GM23338 (cell line): ENCODE measurements at regions not wholly inside any gene's neighbourhood (a gene's known extent, or its start where the extent isn't known, plus 50 kb on each side); places are given as distances from the start of the nearest gene placed in this dataset.
"Not testable (repeated sequence)": the region's sequence is repeated elsewhere in the genome, so short reads cannot be mapped to it uniquely, and the experiment has no call there.

Source experiments
- ATAC-seq: fragments of 200-7000 bp; cut with Tn5 transposase; 3 replicates; pipeline ENCODE4 v1.9.1; 2020
- DNase-seq: peaks from one replicate; pipeline ENCODE4 v3.0.0-alpha.2; 2015; ENCODE audit warnings: low spot score
- H2AFZ ChIP-seq: fragments of 200-600 bp; sonication (generic); 2 replicates; pipeline ENCODE4 v1.8.0; 2016; ENCODE audit warnings: antibody characterized with exemption, mild to moderate bottlenecking, moderate library complexity
- H3F3A ChIP-seq: fragments of 200-600 bp; sonication (generic); replicated peaks from 2 replicates; pipeline ENCODE4 v1.8.0; 2017; ENCODE audit warnings: antibody characterized with exemption, mixed run types, low read depth
- H3K27ac ChIP-seq: fragments of 200-600 bp; sonication (generic); 2 replicates; pipeline ENCODE4 v1.6.1; 2016; ENCODE audit warnings: low read depth
- H3K27me3 ChIP-seq: fragments of 200-600 bp; sonication (generic); 2 replicates; pipeline ENCODE4 v1.8.0; 2016; ENCODE audit warnings: mild to moderate bottlenecking, mixed run types, moderate library complexity; ENCODE audit not compliant: insufficient read depth
- H3K36me3 ChIP-seq: fragments of 200-600 bp; sonication (generic); 2 replicates; pipeline ENCODE4 v1.8.0; 2016; ENCODE audit warnings: mild to moderate bottlenecking; ENCODE audit not compliant: insufficient read depth
- H3K4me1 ChIP-seq: fragments of 200-600 bp; sonication (generic); 2 replicates; pipeline ENCODE4 v1.8.0; 2016; ENCODE audit warnings: mild to moderate bottlenecking, moderate library complexity; ENCODE audit not compliant: insufficient read depth
- H3K4me2 ChIP-seq: fragments of 200-600 bp; sonication (generic); 2 replicates; pipeline ENCODE4 v1.7.1; 2017; ENCODE audit warnings: mixed run types
- H3K4me3 ChIP-seq: fragments of 200-600 bp; sonication (generic); 2 replicates; pipeline ENCODE4 v1.6.1; 2016; ENCODE audit warnings: mixed run types
- H3K79me2 ChIP-seq: fragments of 200-600 bp; sonication (generic); replicated peaks from 2 replicates; pipeline ENCODE4 v1.8.0; 2017; ENCODE audit warnings: mild to moderate bottlenecking; ENCODE audit not compliant: insufficient read depth
- H3K9me2 ChIP-seq: fragments of 200-600 bp; sonication (generic); 2 replicates; pipeline ENCODE4 v1.8.0; 2017; ENCODE audit not compliant: insufficient read depth
- H4K20me1 ChIP-seq: fragments of 200-600 bp; sonication (generic); replicated peaks from 2 replicates; pipeline ENCODE4 v1.8.0; 2017; ENCODE audit warnings: mild to moderate bottlenecking; ENCODE audit not compliant: insufficient read depth
- H3K27ac Mint-ChIP-seq: 2 replicates; pipeline ENCODE4 v1.8.0; 2020; ENCODE audit warnings: inconsistent platforms, mild to moderate bottlenecking, moderate library complexity, mixed read lengths
- H3K27me3 Mint-ChIP-seq: 3 replicates; pipeline ENCODE4 v1.8.0; 2022; ENCODE audit warnings: low read depth, mild to moderate bottlenecking, moderate library complexity, mixed read lengths, inconsistent platforms; ENCODE audit not compliant: insufficient read depth, poor library complexity
- H3K36me3 Mint-ChIP-seq: 3 replicates; pipeline ENCODE4 v1.8.0; 2021; ENCODE audit warnings: low read depth, mild to moderate bottlenecking, inconsistent platforms, moderate library complexity, mixed read lengths
- H3K4me1 Mint-ChIP-seq: 3 replicates; pipeline ENCODE4 v1.8.0; 2020; ENCODE audit warnings: mild to moderate bottlenecking, inconsistent platforms, mixed read lengths
- H3K4me3 Mint-ChIP-seq: 3 replicates; pipeline ENCODE4 v1.8.0; 2021; ENCODE audit warnings: moderate library complexity, mild to moderate bottlenecking, inconsistent platforms, mixed read lengths
- H3K9me3 Mint-ChIP-seq: 3 replicates; pipeline ENCODE4 v1.8.0; 2020; ENCODE audit warnings: moderate library complexity, mild to moderate bottlenecking, inconsistent platforms, mixed read lengths
- CREB1 ChIP-seq: fragments of 250-450 bp; sonication (Bioruptor Pico); IDR thresholded peaks from 2 replicates; pipeline ENCODE4 v1.5.0; 2020; ENCODE audit warnings: low read depth, mild to moderate bottlenecking, moderate library complexity
- EZH2 ChIP-seq: fragments of 200-600 bp; sonication (generic); IDR thresholded peaks from one replicate; pipeline ENCODE4 v1.8.0; 2017; ENCODE audit warnings: antibody characterized with exemption, mild to moderate bottlenecking, low read depth; ENCODE audit not compliant: unreplicated experiment
- EZH2phosphoT487 ChIP-seq: fragments of 200-600 bp; sonication (generic); IDR thresholded peaks from one replicate; pipeline ENCODE4 v1.8.1; 2018; ENCODE audit warnings: antibody characterized with exemption; ENCODE audit not compliant: unreplicated experiment
- JUNB ChIP-seq: IDR thresholded peaks from one replicate; pipeline ENCODE4 v1.6.1; 2016; ENCODE audit warnings: antibody characterized with exemption; ENCODE audit not compliant: unreplicated experiment
- NANOG ChIP-seq: IDR thresholded peaks from 2 replicates; pipeline ENCODE4 v1.6.1; 2016; ENCODE audit warnings: antibody characterized with exemption, borderline replicate concordance
- POLR2AphosphoS5 ChIP-seq: IDR thresholded peaks from 2 replicates; pipeline ENCODE4 v1.6.1; 2016; ENCODE audit warnings: antibody characterized with exemption, low read depth
- STAT1 ChIP-seq: IDR thresholded peaks from one replicate; pipeline ENCODE4 v1.6.1; 2016; ENCODE audit warnings: antibody characterized with exemption; ENCODE audit not compliant: unreplicated experiment
- ZNF114 ChIP-seq: fragments of 250-450 bp; sonication (Bioruptor Pico); IDR thresholded peaks from 2 replicates; pipeline ENCODE4 v1.5.0; 2020; ENCODE audit warnings: mild to moderate bottlenecking, moderate library complexity
- ZNF331 ChIP-seq: fragments of 250-450 bp; sonication (Bioruptor Pico); IDR thresholded peaks from 2 replicates; pipeline ENCODE4 v1.5.0; 2020; ENCODE audit warnings: low read depth, mild to moderate bottlenecking, moderate library complexity
- TF ChIP-seq, protein P1 (sequence below), 2 experiments: fragments of 200-600 bp in 1 of 2; sonication (generic) in 1 of 2; conservative IDR thresholded peaks; 2 replicates each; pipeline versions ENCODE4 v1.5.1 to v1.6.1; 2016 to 2017; ENCODE audit warnings: antibody characterized with exemption in 2 of 2, low read depth in 2 of 2, mild to moderate bottlenecking in 2 of 2, moderate library complexity in 1 of 2

DNA sequence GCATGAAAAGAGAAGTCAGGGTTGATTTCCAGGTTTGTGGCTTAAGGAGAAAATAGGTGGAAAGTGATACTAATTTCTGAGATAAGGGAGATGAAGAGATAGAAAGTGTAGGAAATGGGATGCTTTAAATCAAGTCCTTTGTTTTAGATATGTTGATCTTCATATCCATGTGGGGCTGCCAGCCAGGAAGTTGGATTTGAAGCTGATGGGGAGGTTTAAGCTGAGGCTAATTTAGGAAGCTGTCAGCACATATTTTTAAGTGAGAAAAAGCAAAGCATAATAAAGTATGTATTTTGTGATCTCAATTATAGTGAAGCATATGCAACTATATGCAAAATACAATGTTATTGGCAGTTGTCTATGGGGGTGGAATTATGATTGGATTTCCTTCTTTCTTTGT, 428.4 kb downstream of the CSNK1G3 start:
- Histone ChIP-seq H3K79me2 (no peaks in the 10 kb centered on the region), H3K9me2 (no peaks in the 10 kb centered on the region), H3K4me3 (no peak overlapping the region), H3K36me3 (peaks cover 39% of the 10 kb centered on the region), H3F3A (no peaks in the 10 kb centered on the region), H4K20me1 (no peaks in the 10 kb centered on the region), H3K27ac (no peak overlapping the region), H3K4me1 (no peaks in the 10 kb centered on the region), H3K4me2 (no peak overlapping the region), H3K27me3 (peaks cover 6% of the 10 kb centered on the region; the same call in 1 of the 2 replicates), H2AFZ (no peak overlapping the region)
- DNase-seq (no peak), ATAC-seq (no peak)
- no peak overlapping the region for H3K4me3 Mint-ChIP-seq
- peaks cover 8% of the 10 kb centered on the region for H3K27me3 Mint-ChIP-seq
- no peaks in the 10 kb centered on the region for H3K4me1 Mint-ChIP-seq
- H3K36me3 Mint-ChIP-seq: peaks cover 89% of the 10 kb centered on the region
- no peak overlapping the region for H3K27ac Mint-ChIP-seq
- TF ChIP-seq CREB1 (CRISPR knock-in tag) (no peak), EZH2 (no peak), JUNB (no peak), ZNF114 (CRISPR knock-in tag) (no peak)
- peaks cover 81% of the 10 kb centered on the region for H3K9me3 Mint-ChIP-seq

DNA sequence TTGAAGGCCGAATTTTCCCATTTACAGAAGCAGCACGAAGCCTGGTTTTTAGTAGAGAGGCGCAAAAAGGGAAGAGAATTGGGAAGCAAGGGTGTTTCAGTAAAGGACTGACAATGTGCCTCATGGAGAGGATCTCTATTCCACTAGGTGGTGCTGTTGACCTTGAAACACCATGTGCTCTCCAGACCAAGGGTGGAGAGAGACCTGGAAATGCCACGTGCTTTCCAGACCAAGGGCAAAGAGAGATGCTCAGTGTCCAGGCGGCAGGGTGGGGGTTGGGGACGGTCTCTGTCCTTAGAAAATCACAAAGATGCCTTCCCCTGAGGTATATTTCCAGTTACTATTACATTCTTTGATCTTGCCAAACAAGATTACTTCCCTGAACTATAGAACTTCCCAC, 425.3 kb downstream of the CSNK1G3 start:
- H3K27me3 Mint-ChIP-seq: peaks cover 8% of the 10 kb centered on the region
- no peak for TF ChIP-seq POLR2AphosphoS5
- TF ChIP-seq, protein P1, sequence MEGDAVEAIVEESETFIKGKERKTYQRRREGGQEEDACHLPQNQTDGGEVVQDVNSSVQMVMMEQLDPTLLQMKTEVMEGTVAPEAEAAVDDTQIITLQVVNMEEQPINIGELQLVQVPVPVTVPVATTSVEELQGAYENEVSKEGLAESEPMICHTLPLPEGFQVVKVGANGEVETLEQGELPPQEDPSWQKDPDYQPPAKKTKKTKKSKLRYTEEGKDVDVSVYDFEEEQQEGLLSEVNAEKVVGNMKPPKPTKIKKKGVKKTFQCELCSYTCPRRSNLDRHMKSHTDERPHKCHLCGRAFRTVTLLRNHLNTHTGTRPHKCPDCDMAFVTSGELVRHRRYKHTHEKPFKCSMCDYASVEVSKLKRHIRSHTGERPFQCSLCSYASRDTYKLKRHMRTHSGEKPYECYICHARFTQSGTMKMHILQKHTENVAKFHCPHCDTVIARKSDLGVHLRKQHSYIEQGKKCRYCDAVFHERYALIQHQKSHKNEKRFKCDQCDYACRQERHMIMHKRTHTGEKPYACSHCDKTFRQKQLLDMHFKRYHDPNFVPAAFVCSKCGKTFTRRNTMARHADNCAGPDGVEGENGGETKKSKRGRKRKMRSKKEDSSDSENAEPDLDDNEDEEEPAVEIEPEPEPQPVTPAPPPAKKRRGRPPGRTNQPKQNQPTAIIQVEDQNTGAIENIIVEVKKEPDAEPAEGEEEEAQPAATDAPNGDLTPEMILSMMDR (conservative IDR thresholded peaks at IDR 0.05; ENCODE audit: low read depth in 2 of 2): peak; percentile 70 to 96
- no peaks in the 10 kb centered on the region for H3F3A ChIP-seq
- H3K4me2 ChIP-seq: no peak overlapping the region
- no peaks in the 10 kb centered on the region for H3K79me2 ChIP-seq
- peaks cover 79% of the 10 kb centered on the region for H3K36me3 Mint-ChIP-seq
- H3K9me3 Mint-ChIP-seq: peaks cover 84% of the 10 kb centered on the region
- H3K4me3 Mint-ChIP-seq: no peak overlapping the region
- H3K36me3 ChIP-seq: peaks cover 39% of the 10 kb centered on the region
- no peak overlapping the region for H3K27ac Mint-ChIP-seq
- H3K4me1 ChIP-seq: no peaks in the 10 kb centered on the region
- no peak overlapping the region for H2AFZ ChIP-seq
- no peaks in the 10 kb centered on the region for H3K9me2 ChIP-seq
- H4K20me1 ChIP-seq: no peaks in the 10 kb centered on the region
- no peak overlapping the region for H3K4me3 ChIP-seq
- DNase-seq: peak; percentile 91
- ATAC-seq: peak; percentile 90
- H3K27ac ChIP-seq: no peak overlapping the region
- H3K4me1 Mint-ChIP-seq: no peaks in the 10 kb centered on the region
- peaks cover 6% of the 10 kb centered on the region; the same call in 1 of the 2 replicates for H3K27me3 ChIP-seq

DNA sequence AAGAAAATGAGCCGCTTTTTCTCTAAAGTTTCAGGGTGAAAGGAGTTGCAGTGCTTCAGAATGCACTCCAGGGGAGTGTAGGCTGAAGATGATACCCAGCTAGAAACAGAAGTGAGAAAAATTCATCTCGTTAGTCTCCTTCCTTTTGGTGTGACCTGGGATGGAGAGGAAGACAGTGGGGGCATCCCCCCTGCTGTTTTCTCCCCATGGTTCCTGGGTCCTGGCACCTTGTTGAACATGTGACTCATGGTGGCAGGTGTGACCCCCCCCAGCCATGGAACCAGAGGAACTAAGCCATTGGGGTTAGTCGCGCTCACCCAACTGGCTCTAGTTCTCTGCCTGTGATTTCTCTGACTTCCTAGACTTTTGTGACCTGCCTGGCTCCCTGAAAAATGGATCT, 424.6 kb downstream of the CSNK1G3 start:
- H2AFZ ChIP-seq: no peak overlapping the region
- peaks cover 6% of the 10 kb centered on the region; the same call in 1 of the 2 replicates for H3K27me3 ChIP-seq
- H3F3A ChIP-seq: no peaks in the 10 kb centered on the region
- no peaks in the 10 kb centered on the region for H4K20me1 ChIP-seq
- no peaks in the 10 kb centered on the region for H3K4me1 ChIP-seq
- H3K4me3 ChIP-seq: no peak overlapping the region
- no peak overlapping the region for H3K4me2 ChIP-seq
- no peak for DNase-seq
- no peaks in the 10 kb centered on the region for H3K9me2 ChIP-seq
- H3K27ac ChIP-seq: no peak overlapping the region
- Mint-ChIP-seq H3K27me3 (peaks cover 7% of the 10 kb centered on the region), H3K36me3 (peaks cover 73% of the 10 kb centered on the region), H3K4me1 (no peaks in the 10 kb centered on the region), H3K4me3 (no peak overlapping the region), H3K9me3 (peaks cover 78% of the 10 kb centered on the region), H3K27ac (no peak overlapping the region)
- TF ChIP-seq ZNF331 (CRISPR knock-in tag) (no peak), JUNB (no peak), STAT1 (no peak), EZH2 (no peak), ZNF114 (CRISPR knock-in tag) (no peak), EZH2phosphoT487 (no peak), CREB1 (CRISPR knock-in tag) (no peak), NANOG (no peak)
- ATAC-seq: no peak
- no peaks in the 10 kb centered on the region for H3K79me2 ChIP-seq
- H3K36me3 ChIP-seq: peaks cover 34% of the 10 kb centered on the region

DNA sequence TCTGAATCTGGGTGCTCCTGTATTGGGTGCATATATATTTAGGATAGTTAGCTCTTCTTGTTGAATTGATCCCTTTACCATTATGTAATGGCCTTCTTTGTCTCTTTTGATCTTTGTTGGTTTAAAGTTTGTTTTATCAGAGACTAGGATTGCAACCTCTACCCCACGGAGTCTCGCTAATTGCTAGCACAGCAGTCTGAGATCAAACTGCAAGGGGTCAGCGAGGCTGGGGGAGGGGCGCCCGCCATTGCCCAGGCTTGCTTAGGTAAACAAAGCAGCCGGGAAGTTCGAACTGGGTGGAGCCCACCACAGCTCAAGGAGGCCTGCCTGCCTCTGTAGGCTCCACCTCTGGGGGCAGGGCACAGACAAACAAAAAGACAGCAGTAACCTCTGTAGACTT, 421.8 kb downstream of the CSNK1G3 start:
- H3K27me3 Mint-ChIP-seq, H3K4me1 ChIP-seq, H3K4me3 ChIP-seq, H3K9me2 ChIP-seq, H3K79me2 ChIP-seq, H3K27ac ChIP-seq, H3K27ac Mint-ChIP-seq, H2AFZ ChIP-seq, ATAC-seq, H3K27me3 ChIP-seq, H3K4me1 Mint-ChIP-seq, H3F3A ChIP-seq, DNase-seq, H3K4me3 Mint-ChIP-seq, H3K4me2 ChIP-seq, H4K20me1 ChIP-seq: not testable (repeated sequence)
- H3K9me3 Mint-ChIP-seq: peaks cover 51% of the 10 kb centered on the region
- H3K36me3 ChIP-seq: peaks cover 23% of the 10 kb centered on the region
- H3K36me3 Mint-ChIP-seq: peaks cover 48% of the 10 kb centered on the region
